Erythroblast (primary cell): ENCODE measurements at regions not wholly inside any gene's neighbourhood (a gene's known extent, or its start where the extent isn't known, plus 50 kb on each side); places are given as distances from the start of the nearest gene placed in this dataset.

Experiments used
- GATA1 ChIP-seq: IDR thresholded peaks from 2 replicates; pipeline ENCODE4 v1.6.1; 2011; ENCODE audit warnings: low read depth, mild to moderate bottlenecking, control low read depth, low read length, moderate library complexity
- POLR2A ChIP-seq: IDR thresholded peaks from 2 replicates; pipeline ENCODE4 v1.6.1; 2011; ENCODE audit warnings: mild to moderate bottlenecking, low read length

DNA sequence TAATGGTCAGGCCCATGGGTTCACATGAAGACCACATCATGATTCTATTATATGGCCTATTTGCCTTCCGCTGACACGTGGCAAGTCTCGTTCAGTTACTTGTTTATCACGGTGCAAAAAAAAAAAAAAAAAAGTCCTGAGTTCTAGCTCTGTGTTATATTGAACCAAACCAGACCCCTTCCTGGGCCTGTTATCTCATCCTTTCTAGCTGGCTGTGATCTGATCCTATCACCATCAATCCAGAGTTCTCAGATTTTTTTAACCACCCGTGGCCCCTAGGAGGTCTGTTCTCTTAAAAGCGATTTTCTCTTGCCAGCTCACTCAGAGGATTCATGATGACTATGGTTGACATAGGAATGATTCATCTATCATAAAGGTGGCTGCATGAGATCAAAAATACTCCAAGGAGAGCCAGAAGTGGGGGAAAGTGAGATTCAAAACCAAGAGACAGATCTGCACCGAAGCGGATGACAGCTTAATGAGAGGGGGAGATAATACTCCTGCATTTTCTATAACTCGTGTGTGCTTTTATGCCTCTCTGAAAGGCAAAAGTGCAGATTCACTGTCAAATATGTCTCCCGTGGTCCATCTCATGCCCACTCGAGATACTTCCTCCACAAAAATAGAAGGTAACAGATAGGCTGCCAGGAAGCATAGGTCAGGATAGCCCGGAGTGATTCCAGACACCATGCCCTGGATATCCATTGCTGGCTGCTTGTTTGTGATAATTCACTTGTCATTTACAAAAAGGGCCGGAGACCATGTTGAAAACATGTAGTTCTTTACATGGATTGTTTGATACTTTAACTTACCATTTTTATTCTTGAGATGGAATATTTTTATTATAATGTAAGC, 505.7 kb upstream of the KLHL29 start:
- TF ChIP-seq POLR2A (no peak), GATA1 (no peak)
